ENCODE measurements at regions not wholly inside any gene's neighbourhood (a gene's known extent, or its start where the extent isn't known, plus 50 kb on each side); places are given as distances from the start of the nearest gene placed in this dataset.
A peak's percentile ranks its signal among the peaks of the same experiment; 100 is the strongest.

- Mint-ChIP-seq H3K27me3 (ENCODE audit: low read depth) (no peaks in the 10 kb centered on the region), H3K27ac (no peak overlapping the region), H3K36me3 (no peaks in the 10 kb centered on the region), H3K4me1 (peaks cover 22% of the 10 kb centered on the region), H3K4me3 (no peak overlapping the region), H3K9me3 (no peaks in the 10 kb centered on the region)
- DNase-seq (ENCODE audit: low spot score in 2 of 2, unreplicated experiment in 2 of 2): no peak
- no peak for TF ChIP-seq CTCF (IDR thresholded peaks at IDR 0.05; ENCODE audit: unreplicated experiment)
These were observed 99.0 kb upstream of the SOX4 start for GRCh38 chr6:21494505-21494904.

- H3K4me1 Mint-ChIP-seq: peaks cover 27% of the 10 kb centered on the region
- no peak for DNase-seq (ENCODE audit: low spot score in 2 of 2, unreplicated experiment in 2 of 2)
- H3K36me3 Mint-ChIP-seq: no peaks in the 10 kb centered on the region
- no peak for TF ChIP-seq CTCF (IDR thresholded peaks at IDR 0.05; ENCODE audit: unreplicated experiment)
- no peak overlapping the region for H3K4me3 Mint-ChIP-seq
- H3K27ac Mint-ChIP-seq: peak overlapping the region; percentile 37
- no peaks in the 10 kb centered on the region for H3K9me3 Mint-ChIP-seq
- no peaks in the 10 kb centered on the region for H3K27me3 Mint-ChIP-seq (ENCODE audit: low read depth)
These were observed 97.4 kb upstream of the SOX4 start for GRCh38 chr6:21496196-21496595.

- no peaks in the 10 kb centered on the region for H3K27me3 Mint-ChIP-seq (ENCODE audit: low read depth)
- TF ChIP-seq CTCF (IDR thresholded peaks at IDR 0.05; ENCODE audit: unreplicated experiment): no peak
- peak overlapping the region; percentile 37 for H3K27ac Mint-ChIP-seq
- H3K36me3 Mint-ChIP-seq: no peaks in the 10 kb centered on the region
- H3K9me3 Mint-ChIP-seq: no peaks in the 10 kb centered on the region
- H3K4me1 Mint-ChIP-seq: peaks cover 31% of the 10 kb centered on the region
- no peak for DNase-seq (ENCODE audit: low spot score in 2 of 2, unreplicated experiment in 2 of 2)
- H3K4me3 Mint-ChIP-seq: no peak overlapping the region
These were observed 96.8 kb upstream of the SOX4 start for GRCh38 chr6:21496706-21497105.

GRCh38 chr6:21500314-21501020, 93.1 kb upstream of the SOX4 start:
- no peak for TF ChIP-seq CTCF (IDR thresholded peaks at IDR 0.05; ENCODE audit: unreplicated experiment)
- no peaks in the 10 kb centered on the region for H3K36me3 Mint-ChIP-seq
- H3K27me3 Mint-ChIP-seq (ENCODE audit: low read depth): no peaks in the 10 kb centered on the region
- H3K4me1 Mint-ChIP-seq: peaks cover 34% of the 10 kb centered on the region
- H3K4me3 Mint-ChIP-seq: no peak overlapping the region
- peak overlapping the region; percentile 55 for H3K27ac Mint-ChIP-seq
- no peaks in the 10 kb centered on the region for H3K9me3 Mint-ChIP-seq
- no peak for DNase-seq (ENCODE audit: low spot score in 2 of 2, unreplicated experiment in 2 of 2)

- H3K36me3 Mint-ChIP-seq: no peaks in the 10 kb centered on the region
- no peak for TF ChIP-seq CTCF (IDR thresholded peaks at IDR 0.05; ENCODE audit: unreplicated experiment)
- no peak overlapping the region for H3K4me3 Mint-ChIP-seq
- no peak for DNase-seq (ENCODE audit: low spot score in 2 of 2, unreplicated experiment in 2 of 2)
- no peak overlapping the region for H3K27ac Mint-ChIP-seq
- H3K27me3 Mint-ChIP-seq (ENCODE audit: low read depth): no peaks in the 10 kb centered on the region
- H3K9me3 Mint-ChIP-seq: no peaks in the 10 kb centered on the region
- peaks cover 30% of the 10 kb centered on the region for H3K4me1 Mint-ChIP-seq
These were observed 92.6 kb upstream of the SOX4 start for GRCh38 chr6:21501021-21501354.

- no peaks in the 10 kb centered on the region for H3K27me3 Mint-ChIP-seq (ENCODE audit: low read depth)
These were observed 91.7 kb upstream of the SOX4 start for GRCh38 chr6:21501815-21502214.

More at GRCh38 chr6:21501815-21502214, 91.7 kb upstream of the SOX4 start:
- Mint-ChIP-seq H3K36me3 (no peaks in the 10 kb centered on the region), H3K9me3 (no peaks in the 10 kb centered on the region), H3K27ac (no peak overlapping the region), H3K4me3 (no peak overlapping the region), H3K4me1 (peaks cover 23% of the 10 kb centered on the region)
- TF ChIP-seq CTCF (IDR thresholded peaks at IDR 0.05; ENCODE audit: unreplicated experiment): no peak
- no peak for DNase-seq (ENCODE audit: low spot score in 2 of 2, unreplicated experiment in 2 of 2)

All from mesothelial cell of epicardium (in vitro differentiated cells).